ENCODE measurements at regions not wholly inside any gene's neighbourhood (a gene's known extent, or its start where the extent isn't known, plus 50 kb on each side); places are given as distances from the start of the nearest gene placed in this dataset.

DNA sequence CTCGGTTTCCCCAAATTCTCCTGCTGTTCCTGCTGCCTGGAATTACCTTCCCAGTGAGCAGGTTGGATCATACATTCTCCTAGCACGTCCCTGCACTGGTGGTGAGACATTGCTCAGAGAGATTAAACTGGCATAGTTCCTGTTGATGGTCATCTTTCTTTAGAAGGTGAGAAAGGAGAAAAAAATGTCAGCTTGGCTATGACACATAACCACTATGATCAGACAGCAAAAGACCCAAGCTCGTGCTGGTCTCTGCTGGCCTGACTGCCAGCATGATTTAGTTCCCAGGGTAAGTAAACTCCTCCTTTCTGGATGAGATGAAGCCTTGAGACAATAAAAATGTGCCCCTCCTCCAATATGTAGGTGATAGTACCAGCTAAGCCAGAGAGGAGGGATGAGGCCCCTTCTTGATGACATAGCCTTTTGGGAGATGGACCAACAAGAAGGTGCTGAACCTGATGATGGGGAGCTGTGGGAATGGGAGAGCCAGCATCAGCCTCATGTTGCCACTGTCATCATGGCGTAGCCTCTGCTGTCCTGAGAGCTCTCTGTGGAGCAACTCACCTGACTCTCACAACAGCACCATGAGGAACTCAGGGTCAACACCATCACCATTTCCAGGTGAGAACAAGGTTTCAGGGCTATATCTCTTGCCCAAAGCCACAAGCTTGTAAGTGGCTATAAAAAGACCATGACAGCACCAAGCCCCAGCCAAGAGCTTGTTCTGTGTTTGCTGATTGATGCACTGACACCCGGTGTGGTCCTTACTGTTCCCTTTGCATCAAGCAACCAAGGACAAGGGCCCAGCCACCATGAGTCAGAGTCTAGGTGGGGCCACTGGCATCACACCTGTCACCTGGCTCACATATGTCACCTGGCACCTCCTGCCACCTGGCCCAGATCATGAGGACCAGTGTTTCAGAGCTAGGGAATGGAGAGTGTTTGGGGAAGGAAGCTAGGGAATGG lies 200.0 kb downstream of the MATN1 start (continued):
- TF ChIP-seq ZNF274 (IDR thresholded peaks at IDR 0.05; ENCODE audit: insufficient read depth, insufficient read length) (no peak), FOXM1 (IDR thresholded peaks at IDR 0.05; ENCODE audit: low read depth, low read length) (no peak)

DNA sequence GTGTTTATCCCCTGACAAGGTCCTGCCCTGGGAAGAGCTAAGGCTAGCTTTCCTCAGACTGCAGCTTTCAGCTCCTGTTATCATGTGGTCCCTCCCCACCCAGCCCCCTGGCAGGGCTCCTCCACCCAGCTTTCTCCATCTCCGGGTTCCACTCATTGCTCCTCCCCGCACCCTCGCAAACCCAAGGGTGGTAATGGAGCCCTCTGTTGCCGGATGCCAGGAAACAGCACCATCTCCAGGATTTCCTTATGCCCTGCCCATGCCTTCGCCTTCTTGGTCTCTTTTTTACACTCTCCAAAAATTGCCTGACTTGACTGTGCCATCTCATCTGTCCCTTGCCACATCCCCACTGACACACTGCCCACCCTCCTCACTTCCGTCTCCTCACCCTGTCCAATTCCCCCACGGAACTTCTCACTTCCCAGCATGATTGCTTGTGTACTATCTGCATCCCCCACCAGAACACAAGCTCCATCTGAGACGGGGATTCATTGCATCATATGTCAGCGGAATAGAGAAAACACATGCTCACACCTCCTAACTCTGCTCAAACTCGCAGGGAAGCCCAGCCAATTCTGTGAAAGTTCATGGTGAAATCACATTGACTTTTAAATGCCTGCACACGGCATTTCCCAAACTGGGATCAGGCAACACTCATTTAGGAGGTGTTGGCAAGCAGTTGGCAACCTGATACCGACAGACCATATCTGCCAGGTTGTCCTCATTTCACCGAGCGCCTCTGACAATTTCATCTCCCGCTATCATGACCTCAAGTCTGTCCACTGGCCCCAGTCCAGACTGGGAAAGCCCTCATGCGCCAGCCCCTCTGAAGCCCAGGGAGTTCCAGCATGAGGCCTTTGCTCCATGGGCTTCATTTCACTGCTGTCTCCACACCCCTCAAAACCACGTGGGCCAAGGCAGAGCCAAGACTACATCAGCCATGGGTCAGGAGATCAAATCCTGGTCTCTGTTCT lies 201.1 kb downstream of the MATN1 start:
- no peaks in the 10 kb centered on the region for H3K36me3 ChIP-seq (ENCODE audit: control insufficient read depth in 2 of 2, insufficient read depth in 2 of 2, low read length in 1 of 2)
- DNase-seq (ENCODE audit: low read depth, low spot score) (no peak), ATAC-seq (no peak), FAIRE-seq (no peak)
- RAD21 ChIA-PET (ENCODE audit: unreplicated experiment) = no interaction called here
- no peak for TF ChIP-seq MEF2A (IDR thresholded peaks at IDR 0.05; ENCODE audit: insufficient read depth, low read depth, low read length)
- TF ChIP-seq NFYB (IDR thresholded peaks at IDR 0.05; ENCODE audit: insufficient read depth, low read depth, low read length) = no peak
- TF ChIP-seq FOXK2 (IDR thresholded peaks at IDR 0.05) = no peak
- no peak for TF ChIP-seq CBX3 (IDR thresholded peaks at IDR 0.05; ENCODE audit: borderline replicate concordance, low read depth)
- TF ChIP-seq RCOR1 (conservative IDR thresholded peaks at IDR 0.05; ENCODE audit: low read depth, low read length) = no peak
- no peak for TF ChIP-seq ZSCAN29 (IDR thresholded peaks at IDR 0.05)
- no peak for TF ChIP-seq PAX8 (IDR thresholded peaks at IDR 0.05)
- TF ChIP-seq SUZ12 (IDR thresholded peaks at IDR 0.05; ENCODE audit: unreplicated experiment) = no peak
- TF ChIP-seq, protein P1, sequence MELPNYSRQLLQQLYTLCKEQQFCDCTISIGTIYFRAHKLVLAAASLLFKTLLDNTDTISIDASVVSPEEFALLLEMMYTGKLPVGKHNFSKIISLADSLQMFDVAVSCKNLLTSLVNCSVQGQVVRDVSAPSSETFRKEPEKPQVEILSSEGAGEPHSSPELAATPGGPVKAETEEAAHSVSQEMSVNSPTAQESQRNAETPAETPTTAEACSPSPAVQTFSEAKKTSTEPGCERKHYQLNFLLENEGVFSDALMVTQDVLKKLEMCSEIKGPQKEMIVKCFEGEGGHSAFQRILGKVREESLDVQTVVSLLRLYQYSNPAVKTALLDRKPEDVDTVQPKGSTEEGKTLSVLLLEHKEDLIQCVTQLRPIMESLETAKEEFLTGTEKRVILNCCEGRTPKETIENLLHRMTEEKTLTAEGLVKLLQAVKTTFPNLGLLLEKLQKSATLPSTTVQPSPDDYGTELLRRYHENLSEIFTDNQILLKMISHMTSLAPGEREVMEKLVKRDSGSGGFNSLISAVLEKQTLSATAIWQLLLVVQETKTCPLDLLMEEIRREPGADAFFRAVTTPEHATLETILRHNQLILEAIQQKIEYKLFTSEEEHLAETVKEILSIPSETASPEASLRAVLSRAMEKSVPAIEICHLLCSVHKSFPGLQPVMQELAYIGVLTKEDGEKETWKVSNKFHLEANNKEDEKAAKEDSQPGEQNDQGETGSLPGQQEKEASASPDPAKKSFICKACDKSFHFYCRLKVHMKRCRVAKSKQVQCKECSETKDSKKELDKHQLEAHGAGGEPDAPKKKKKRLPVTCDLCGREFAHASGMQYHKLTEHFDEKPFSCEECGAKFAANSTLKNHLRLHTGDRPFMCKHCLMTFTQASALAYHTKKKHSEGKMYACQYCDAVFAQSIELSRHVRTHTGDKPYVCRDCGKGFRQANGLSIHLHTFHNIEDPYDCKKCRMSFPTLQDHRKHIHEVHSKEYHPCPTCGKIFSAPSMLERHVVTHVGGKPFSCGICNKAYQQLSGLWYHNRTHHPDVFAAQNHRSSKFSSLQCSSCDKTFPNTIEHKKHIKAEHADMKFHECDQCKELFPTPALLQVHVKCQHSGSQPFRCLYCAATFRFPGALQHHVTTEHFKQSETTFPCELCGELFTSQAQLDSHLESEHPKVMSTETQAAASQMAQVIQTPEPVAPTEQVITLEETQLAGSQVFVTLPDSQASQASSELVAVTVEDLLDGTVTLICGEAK (IDR thresholded peaks at IDR 0.05; ENCODE audit: borderline replicate concordance) = no peak
- TF ChIP-seq POLR2A (IDR thresholded peaks at IDR 0.05; ENCODE audit: low read depth, low read length) = no peak
- no peak overlapping the region for H3K4me2 ChIP-seq (ENCODE audit: control insufficient read depth, insufficient read depth)
- no peaks in the 10 kb centered on the region for H3K79me2 ChIP-seq (ENCODE audit: control insufficient read depth, insufficient read depth, low read length)
- CTCF ChIA-PET = no interaction called here
- no peak overlapping the region for H3K27ac ChIP-seq (ENCODE audit: control insufficient read depth, insufficient read depth)
- no TSS peak for BruUV-seq (replicated peaks)
- no peak overlapping the region for H3K9ac ChIP-seq (ENCODE audit: control insufficient read depth, insufficient read depth, low read length)
- H2AFZ ChIP-seq (ENCODE audit: control insufficient read depth, low read depth, low read length) = no peak overlapping the region
- WGBS (ENCODE audit: insufficient coverage, insufficient replicate concordance, low lambda C conversion rate, missing lambda C conversion rate) = 13% methylated on average over 14 of the region's 17 CpGs
- H3K4me1 ChIP-seq (ENCODE audit: control insufficient read depth, insufficient read depth, low read length) = no peaks in the 10 kb centered on the region
- no peaks in the 10 kb centered on the region for H3K9me3 ChIP-seq (replicated peaks; ENCODE audit: control insufficient read depth, insufficient read depth, low read length)
- in situ Hi-C loops (cut with MboI) (no loop called here), intact Hi-C loops (cut with micrococcal nuclease; ENCODE audit: unreplicated experiment) (no loop called here)
- no peak overlapping the region for H3K4me3 ChIP-seq
- POLR2A ChIA-PET = no interaction called here
- H4K20me1 ChIP-seq (ENCODE audit: control insufficient read depth, insufficient read depth) = no peaks in the 10 kb centered on the region
- SMC1A ChIA-PET (ENCODE audit: uncharacterized antibody, unreplicated experiment) = no interaction called here
- peaks cover 0 to under 1% of the 10 kb centered on the region in 2 experiments; a peak in 1 of 4 replicates for H3K27me3 ChIP-seq (replicated peaks in 1 of 2; ENCODE audit: control insufficient read depth in 2 of 2, insufficient read depth in 2 of 2, low read length in 1 of 2)
